Type B pancreatic cell (in vitro differentiated cells): ENCODE measurements at regions not wholly inside any gene's neighbourhood (a gene's known extent, or its start where the extent isn't known, plus 50 kb on each side); places are given as distances from the start of the nearest gene placed in this dataset.

ENCODE experiments used
- DNase-seq: peaks from one replicate; pipeline ENCODE4 v3.0.0; 2021; ENCODE audit warnings: mixed read lengths; ENCODE audit not compliant: unreplicated experiment; ENCODE audit errors: extremely low spot score
- H3K27ac Mint-ChIP-seq: 2 replicates; pipeline ENCODE4 v1.8.0; 2021; ENCODE audit warnings: mild to moderate bottlenecking, mixed read lengths
- H3K27me3 Mint-ChIP-seq: 2 replicates; pipeline ENCODE4 v1.8.0; 2021; ENCODE audit warnings: mixed read lengths
- H3K36me3 Mint-ChIP-seq: 2 replicates; pipeline ENCODE4 v1.8.0; 2021; ENCODE audit warnings: mixed read lengths
- H3K4me1 Mint-ChIP-seq: one replicate; pipeline ENCODE4 v1.8.0; 2021; ENCODE audit warnings: mixed read lengths; ENCODE audit not compliant: unreplicated experiment
- H3K4me3 Mint-ChIP-seq: 2 replicates; pipeline ENCODE4 v1.8.0; 2021; ENCODE audit warnings: mild to moderate bottlenecking, mixed read lengths
- H3K9me3 Mint-ChIP-seq: 2 replicates; pipeline ENCODE4 v1.8.0; 2021; ENCODE audit warnings: mixed read lengths
- CTCF ChIP-seq: fragments of 200-600 bp; sonication (generic); conservative IDR thresholded peaks from 2 replicates; pipeline ENCODE4 v1.5.0; 2021; ENCODE audit warnings: antibody characterized with exemption, mild to moderate bottlenecking

- Mint-ChIP-seq H3K27me3 (no peaks in the 10 kb centered on the region), H3K4me3 (peak overlapping the region; percentile 27), H3K4me1 (no peaks in the 10 kb centered on the region), H3K36me3 (no peaks in the 10 kb centered on the region), H3K27ac (peak overlapping the region; percentile 69), H3K9me3 (peaks cover 10% of the 10 kb centered on the region)
- DNase-seq = no peak
- TF ChIP-seq CTCF = no peak
Measured at GRCh38 chr11:30741039-30741550, 154.9 kb upstream of the MPPED2 start.

GRCh38 chr11:30740091-30740490 lies 153.9 kb upstream of the MPPED2 start:
- Mint-ChIP-seq H3K27me3 (no peaks in the 10 kb centered on the region), H3K4me1 (no peaks in the 10 kb centered on the region), H3K27ac (no peak overlapping the region), H3K4me3 (no peak overlapping the region), H3K9me3 (peaks cover 10% of the 10 kb centered on the region), H3K36me3 (no peaks in the 10 kb centered on the region)
- no peak for DNase-seq
- TF ChIP-seq CTCF = no peak

GRCh38 chr11:30735946-30736345 lies 149.8 kb upstream of the MPPED2 start:
- Mint-ChIP-seq H3K36me3 (no peaks in the 10 kb centered on the region), H3K27ac (no peak overlapping the region), H3K4me1 (no peaks in the 10 kb centered on the region), H3K4me3 (no peak overlapping the region), H3K27me3 (no peaks in the 10 kb centered on the region), H3K9me3 (peaks cover 6% of the 10 kb centered on the region)
- no peak for TF ChIP-seq CTCF
- DNase-seq = no peak

GRCh38 chr11:30733748-30734147 lies 147.6 kb upstream of the MPPED2 start:
- Mint-ChIP-seq H3K27me3 (no peaks in the 10 kb centered on the region), H3K9me3 (peaks cover 6% of the 10 kb centered on the region), H3K27ac (no peak overlapping the region), H3K36me3 (no peaks in the 10 kb centered on the region), H3K4me3 (no peak overlapping the region), H3K4me1 (peaks cover 13% of the 10 kb centered on the region)
- no peak for TF ChIP-seq CTCF
- no peak for DNase-seq

- no peak overlapping the region for H3K4me3 Mint-ChIP-seq
- TF ChIP-seq CTCF = no peak
- H3K4me1 Mint-ChIP-seq = peaks cover 13% of the 10 kb centered on the region
- no peaks in the 10 kb centered on the region for H3K9me3 Mint-ChIP-seq
- DNase-seq = no peak
- H3K27ac Mint-ChIP-seq = no peak overlapping the region
- no peaks in the 10 kb centered on the region for H3K27me3 Mint-ChIP-seq
- H3K36me3 Mint-ChIP-seq = no peaks in the 10 kb centered on the region
Measured at GRCh38 chr11:30730011-30730410, 143.9 kb upstream of the MPPED2 start.

- H3K27me3 Mint-ChIP-seq = no peaks in the 10 kb centered on the region
- no peak for DNase-seq
- H3K36me3 Mint-ChIP-seq = no peaks in the 10 kb centered on the region
- peaks cover 1% of the 10 kb centered on the region for H3K9me3 Mint-ChIP-seq
- H3K4me1 Mint-ChIP-seq = peaks cover 13% of the 10 kb centered on the region
- no peak overlapping the region for H3K27ac Mint-ChIP-seq
- no peak for TF ChIP-seq CTCF
- H3K4me3 Mint-ChIP-seq = no peak overlapping the region
Measured at GRCh38 chr11:30729187-30729713, 143.1 kb upstream of the MPPED2 start.
